NCI-H774 (cell line): ENCODE measurements at regions not wholly inside any gene's neighbourhood (a gene's known extent, or its start where the extent isn't known, plus 50 kb on each side); places are given as distances from the start of the nearest gene placed in this dataset.

Experiments
- DNase-seq: peaks from one replicate; lab custom pipeline; 2025; lab: John Stamatoyannopoulos, UW

- DNase-seq: no peak
Measured at GRCh38 chr1:235011599-235012435, 116.8 kb downstream of the TOMM20 start.

GRCh38 chr1:235011064-235011598 lies 117.5 kb downstream of the TOMM20 start:
- DNase-seq: no peak

- no peak for DNase-seq
Measured at GRCh38 chr1:235009561-235010306, 118.9 kb downstream of the TOMM20 start.

- no peak for DNase-seq
Measured at GRCh38 chr1:235009074-235009473, 119.6 kb downstream of the TOMM20 start.

GRCh38 chr1:235008239-235008638 lies 120.4 kb downstream of the TOMM20 start:
- no peak for DNase-seq

- DNase-seq: no peak
Measured at GRCh38 chr1:235006816-235007215, 121.8 kb downstream of the TOMM20 start.

GRCh38 chr1:235006132-235006721 lies 122.4 kb downstream of the TOMM20 start:
- DNase-seq: no peak

- DNase-seq: no peak
Measured at GRCh38 chr1:235004840-235005391, 123.7 kb downstream of the TOMM20 start.

GRCh38 chr1:235004276-235004675 lies 124.4 kb downstream of the TOMM20 start:
- no peak for DNase-seq

- DNase-seq: no peak
Measured at GRCh38 chr1:235002706-235003300, 125.8 kb downstream of the TOMM20 start.

- no peak for DNase-seq
Measured at GRCh38 chr1:234999513-234999940, 129.1 kb downstream of the TOMM20 start.

GRCh38 chr1:234997896-234998741 lies 130.5 kb downstream of the TOMM20 start:
- DNase-seq: no peak

GRCh38 chr1:234997201-234997895 lies 131.3 kb downstream of the TOMM20 start:
- DNase-seq: peak; percentile 23

GRCh38 chr1:234996245-234996757 lies 132.3 kb downstream of the TOMM20 start:
- no peak for DNase-seq

GRCh38 chr1:234994436-234995295 lies 134.0 kb downstream of the TOMM20 start:
- no peak for DNase-seq

GRCh38 chr1:234992065-234992464 lies 136.6 kb downstream of the TOMM20 start:
- no peak for DNase-seq

GRCh38 chr1:234990874-234991801 lies 137.5 kb downstream of the TOMM20 start:
- DNase-seq: no peak

GRCh38 chr1:234990328-234990675 lies 138.3 kb downstream of the TOMM20 start:
- DNase-seq: no peak
